H1 (cell line): ENCODE measurements at regions not wholly inside any gene's neighbourhood (a gene's known extent, or its start where the extent isn't known, plus 50 kb on each side); places are given as distances from the start of the nearest gene placed in this dataset.

Source experiments
- CTCF ChIA-PET: fragments of 300-600 bp; sonication (Branson Sonifier 250); formaldehyde crosslinking; loops from one replicate; lab custom pipeline; 2021; ENCODE audit not compliant: partially characterized antibody; lab: Charles Lee
- POLR2A ChIA-PET: fragments of 300-600 bp; sonication (Branson Sonifier 250); formaldehyde crosslinking; loops from one replicate; lab custom pipeline; 2021; ENCODE audit warnings: inconsistent platforms; ENCODE audit not compliant: partially characterized antibody; lab: Charles Lee
- DNase-seq, 2 experiments: peaks; one replicate each; pipeline versions ENCODE4 v3.0.0 to v3.0.0-alpha.2; 2010 to 2022; ENCODE audit warnings: low spot score in 2 of 2, low read depth in 1 of 2, mixed read lengths in 1 of 2
- FAIRE-seq: peaks from 2 replicates; lab custom pipeline; 2011; peaks lifted over from hg19 to GRCh38; lab: Jason Lieb, UNC
- H2AFZ ChIP-seq: 2 replicates; pipeline ENCODE4 v1.8.1; 2012; ENCODE audit warnings: low read length, inconsistent platforms
- H2AK5ac ChIP-seq: 2 replicates; pipeline ENCODE4 v1.6.1; 2013; ENCODE audit warnings: low read depth, low read length
- H2BK120ac ChIP-seq: replicated peaks from 2 replicates; pipeline ENCODE3; 2013; ENCODE audit warnings: low read depth, low read length, inconsistent platforms
- H2BK12ac ChIP-seq: 2 replicates; pipeline ENCODE4 v1.6.1; 2013; ENCODE audit warnings: low read depth, low read length
- H2BK15ac ChIP-seq: 2 replicates; pipeline ENCODE4 v1.6.1; 2013; ENCODE audit warnings: low read length
- H2BK20ac ChIP-seq: 2 replicates; pipeline ENCODE4 v1.6.1; 2013; ENCODE audit warnings: low read length
- H2BK5ac ChIP-seq: 2 replicates; pipeline ENCODE4 v1.6.1; 2013; ENCODE audit warnings: low read depth, low read length
- H3K14ac ChIP-seq: 2 replicates; pipeline ENCODE4 v1.6.1; 2013; ENCODE audit warnings: inconsistent platforms; ENCODE audit not compliant: insufficient read length
- H3K18ac ChIP-seq: 2 replicates; pipeline ENCODE4 v1.6.1; 2013; ENCODE audit warnings: low read length; ENCODE audit errors: extremely low read depth
- H3K23ac ChIP-seq: 2 replicates; pipeline ENCODE4 v1.6.1; 2013; ENCODE audit warnings: inconsistent platforms; ENCODE audit not compliant: insufficient read length
- H3K23me2 ChIP-seq: 2 replicates; pipeline ENCODE4 v1.6.1; 2013; ENCODE audit warnings: low read depth, low read length
- H3K27ac ChIP-seq: 2 replicates; pipeline ENCODE4 v1.6.1; 2011; ENCODE audit warnings: low read depth, low read length, inconsistent platforms
- H3K27me3 ChIP-seq, 4 experiments: replicated peaks in 1 of 4; 1 replicate in 1 of 4; 2 replicates in 3 of 4; pipeline versions ENCODE4 v1.6.1 to v1.8.1; 2011 to 2013; ENCODE audit warnings: low read length in 3 of 4, mild to moderate bottlenecking in 3 of 4, inconsistent platforms in 2 of 4, mixed read lengths in 2 of 4, moderate library complexity in 1 of 4; ENCODE audit not compliant: control insufficient read depth in 3 of 4, insufficient read depth in 3 of 4; ENCODE audit errors: extremely low read depth in 1 of 4
- H3K36me3 ChIP-seq, 4 experiments: 2 replicates each; pipeline versions ENCODE4 v1.6.1 to v1.8.1; 2011 to 2013; ENCODE audit warnings: mild to moderate bottlenecking in 4 of 4, low read length in 3 of 4, moderate library complexity in 2 of 4, control low read depth in 1 of 4, inconsistent platforms in 1 of 4; ENCODE audit not compliant: insufficient read depth in 4 of 4, control insufficient read depth in 2 of 4
- H3K4ac ChIP-seq: replicated peaks from 2 replicates; pipeline ENCODE3; 2013; ENCODE audit warnings: low read length, low read depth, mixed read lengths, inconsistent platforms; ENCODE audit not compliant: insufficient read length
- H3K4me1 ChIP-seq, 4 experiments: replicated peaks in 1 of 4; 1 replicate in 1 of 4; 2 replicates in 3 of 4; pipeline versions ENCODE4 v1.6.1 to v1.8.1; 2011 to 2013; ENCODE audit warnings: low read length in 3 of 4, inconsistent platforms in 2 of 4, mixed read lengths in 1 of 4; ENCODE audit not compliant: insufficient read depth in 4 of 4, control insufficient read depth in 3 of 4
- H3K4me2 ChIP-seq, 2 experiments: 2 replicates each; pipeline versions ENCODE4 v1.6.1 to v1.8.1; 2011 to 2013; ENCODE audit warnings: low read depth in 2 of 2, low read length in 2 of 2, control low read depth in 1 of 2, inconsistent platforms in 1 of 2, mild to moderate bottlenecking in 1 of 2; ENCODE audit not compliant: insufficient read depth in 1 of 2
- H3K4me3 ChIP-seq, 4 experiments: fragments of 200-600, 300-600 bp in 1 of 4; sonication (generic), shearing (Covaris generic), sonication (Bioruptor Twin) in 1 of 4; 2 replicates each; pipeline versions ENCODE4 v1.5.1 to v1.8.1; 2011 to 2016; ENCODE audit warnings: low read length in 4 of 4, low read depth in 3 of 4, control low read depth in 2 of 4, inconsistent platforms in 2 of 4, mild to moderate bottlenecking in 2 of 4, mixed read lengths in 1 of 4, moderate library complexity in 1 of 4; ENCODE audit not compliant: insufficient read depth in 2 of 4; ENCODE audit errors: extremely low read depth in 1 of 4
- H3K56ac ChIP-seq: replicated peaks from 2 replicates; pipeline ENCODE3; 2013; ENCODE audit warnings: low read depth, mild to moderate bottlenecking, mixed read lengths, low read length, inconsistent platforms; ENCODE audit not compliant: insufficient read length
- H3K79me1 ChIP-seq: 2 replicates; pipeline ENCODE4 v1.6.1; 2013; ENCODE audit warnings: low read depth, low read length, control low read depth
- H3K79me2 ChIP-seq, 2 experiments: 2 replicates each; pipeline versions ENCODE4 v1.6.1 to v1.8.1; 2012 to 2013; ENCODE audit warnings: low read length in 2 of 2, mild to moderate bottlenecking in 2 of 2, inconsistent platforms in 1 of 2; ENCODE audit not compliant: insufficient read depth in 2 of 2, control insufficient read depth in 1 of 2
- H3K9ac ChIP-seq, 4 experiments: replicated peaks in 1 of 4; 1 replicate in 1 of 4; 2 replicates in 3 of 4; pipeline versions ENCODE4 v1.6.1 to v1.8.1; 2011 to 2013; ENCODE audit warnings: low read depth in 3 of 4, low read length in 3 of 4, control low read depth in 2 of 4, mild to moderate bottlenecking in 2 of 4, moderate library complexity in 2 of 4, inconsistent platforms in 1 of 4; ENCODE audit errors: extremely low read depth in 1 of 4
- H3K9me3 ChIP-seq, 2 experiments: 2 replicates each; pipeline versions ENCODE4 v1.6.1 to v1.8.1; 2012 to 2013; ENCODE audit warnings: mild to moderate bottlenecking in 2 of 2, moderate library complexity in 2 of 2, control low read depth in 1 of 2, inconsistent platforms in 1 of 2, low read depth in 1 of 2, low read length in 1 of 2, mixed read lengths in 1 of 2; ENCODE audit not compliant: insufficient read depth in 2 of 2
- H4K20me1 ChIP-seq, 2 experiments: replicated peaks in 1 of 2; 2 replicates each; pipeline versions ENCODE3 to v1.8.1; 2011 to 2013; ENCODE audit warnings: inconsistent platforms in 2 of 2, low read length in 2 of 2, mild to moderate bottlenecking in 1 of 2; ENCODE audit not compliant: insufficient read depth in 2 of 2, control insufficient read depth in 1 of 2
- H4K5ac ChIP-seq: 2 replicates; pipeline ENCODE4 v1.6.1; 2013; ENCODE audit warnings: low read length, low read depth, mixed read lengths, inconsistent platforms; ENCODE audit not compliant: insufficient read length
- H4K8ac ChIP-seq: 2 replicates; pipeline ENCODE4 v1.8.0; 2013; ENCODE audit warnings: mild to moderate bottlenecking, moderate library complexity, low read length, inconsistent platforms; ENCODE audit not compliant: insufficient read depth; ENCODE audit errors: extremely low read depth
- H4K91ac ChIP-seq: replicated peaks from 2 replicates; pipeline ENCODE3; 2013; ENCODE audit warnings: low read length, mixed read lengths, inconsistent platforms; ENCODE audit not compliant: insufficient read length
- ATF3 ChIP-seq: IDR thresholded peaks from 2 replicates; pipeline ENCODE4 v1.6.1; 2011; ENCODE audit warnings: low read depth, mild to moderate bottlenecking, low read length; ENCODE audit not compliant: insufficient read depth
- CBX5 ChIP-seq: fragments of 300-800, 300-1000 bp; sonication (generic); IDR thresholded peaks from 2 replicates; pipeline ENCODE4 v1.7.1; 2016; ENCODE audit warnings: antibody characterized with exemption, low read length, low read depth
- CEBPB ChIP-seq: IDR thresholded peaks from 2 replicates; pipeline ENCODE4 v1.6.1; 2012; ENCODE audit warnings: low read depth, low read length
- CTBP2 ChIP-seq: IDR thresholded peaks from 2 replicates; pipeline ENCODE4 v1.7.0; 2011; ENCODE audit warnings: borderline replicate concordance, mild to moderate bottlenecking, moderate library complexity, mixed read lengths, low read length; ENCODE audit not compliant: insufficient read depth, insufficient read length
- GTF2F1 ChIP-seq: IDR thresholded peaks from 2 replicates; pipeline ENCODE4 v1.6.1; 2012; ENCODE audit warnings: low read depth, low read length, improper control_type of control experiment, borderline replicate concordance
- KDM1A ChIP-seq: fragments of 200-600, 300-600 bp; sonication (generic); IDR thresholded peaks from 2 replicates; pipeline ENCODE4 v1.7.1; 2016; ENCODE audit warnings: mild to moderate bottlenecking, low read length, borderline replicate concordance
- NRF1 ChIP-seq: IDR thresholded peaks from 2 replicates; pipeline ENCODE4 v1.6.1; 2011; ENCODE audit warnings: mild to moderate bottlenecking, low read depth, low read length, improper control_type of control experiment
- TCF12 ChIP-seq: IDR thresholded peaks from 2 replicates; pipeline ENCODE4 v1.6.1; 2011; ENCODE audit warnings: low read depth, mild to moderate bottlenecking, low read length
- TEAD4 ChIP-seq: IDR thresholded peaks from 2 replicates; pipeline ENCODE4 v1.6.1; 2012; ENCODE audit warnings: low read depth, low read length, inconsistent platforms, mixed read lengths
- WGBS, 2 experiments: shearing (Covaris generic) in 1 of 2; methylation state at CpG; one replicate each; pipeline versions ENCODE4 v1.1.6 to v1.1.7; 2013 to 2015; ENCODE audit warnings: low lambda C conversion rate in 2 of 2, mixed read lengths in 2 of 2, inconsistent platforms in 1 of 2, low coverage in 1 of 2, missing lambda C conversion rate in 1 of 2; ENCODE audit not compliant: insufficient replicate concordance in 2 of 2, insufficient coverage in 1 of 2, insufficient read length in 1 of 2; ENCODE audit errors: extremely low coverage in 1 of 2, missing lambda C conversion rate in 1 of 2; 5-methylcytosine and 5-hydroxymethylcytosine counted together
- TF ChIP-seq, protein P1 (sequence below), 3 experiments: IDR thresholded peaks; 1 replicate in 2 of 3; 2 replicates in 1 of 3; pipeline versions ENCODE4 v1.5.1 to v1.6.1; 2011; ENCODE audit warnings: low read length in 3 of 3, mild to moderate bottlenecking in 3 of 3, inconsistent platforms in 2 of 3, low read depth in 1 of 3, moderate library complexity in 1 of 3; ENCODE audit not compliant: insufficient read depth in 1 of 3; ENCODE audit errors: control extremely low read depth in 1 of 3

GRCh38 chr10:128468462-128468861 lies 342.2 kb upstream of the MKI67 start:
- Histone ChIP-seq H2AK5ac (no peak overlapping the region), H3K56ac (no peak overlapping the region), H3K36me3 (no peaks in the 10 kb centered on the region), H4K20me1 (peaks cover 0 to 6% of the 10 kb centered on the region in 2 experiments), H2AFZ (no peak overlapping the region), H2BK12ac (no peak overlapping the region), H3K14ac (no peak overlapping the region), H3K4me1 (no peaks in the 10 kb centered on the region), H3K79me1 (no peaks in the 10 kb centered on the region), H3K4me2 (no peak overlapping the region), H3K27me3 (no peaks in the 10 kb centered on the region), H4K8ac (no peak overlapping the region), H2BK120ac (no peak overlapping the region), H3K27ac (no peak overlapping the region), H4K91ac (no peak overlapping the region), H4K5ac (no peak overlapping the region), H3K23ac (no peak overlapping the region), H3K23me2 (peaks cover 10% of the 10 kb centered on the region; the same call in 1 of the 2 replicates), H3K18ac (no peak overlapping the region), H3K79me2 (no peaks in the 10 kb centered on the region; a peak in 1 of 4 replicates), H3K9me3 (peaks cover 0 to 3% of the 10 kb centered on the region in 2 experiments; a peak in 2 of 4 replicates), H3K9ac (no peak overlapping the region), H3K4me3 (no peak overlapping the region), H2BK20ac (no peak overlapping the region), H2BK5ac (no peak overlapping the region), H3K4ac (no peak overlapping the region), H2BK15ac (no peak overlapping the region)
- FAIRE-seq (no peak), DNase-seq (no peak)
- ChIA-PET CTCF (interaction anchor here (0.7 kb wide), 1 partner anchor 19 kb away, joined by 3 read pairs; no protein-coding TSS in a partner anchor), POLR2A (no interaction called here)
- 96% methylated on average over 7 of the region's 7 CpGs; no CpG with 5 or more reads in 1 of the 2 experiments for WGBS, 2 experiments
- TF ChIP-seq ATF3 (no peak), CTBP2 (no peak), NRF1 (no peak), TEAD4 (no peak), KDM1A (no peak), TCF12 (no peak), GTF2F1 (no peak), CEBPB (no peak), CBX5 (no peak)
- TF ChIP-seq, protein P1, sequence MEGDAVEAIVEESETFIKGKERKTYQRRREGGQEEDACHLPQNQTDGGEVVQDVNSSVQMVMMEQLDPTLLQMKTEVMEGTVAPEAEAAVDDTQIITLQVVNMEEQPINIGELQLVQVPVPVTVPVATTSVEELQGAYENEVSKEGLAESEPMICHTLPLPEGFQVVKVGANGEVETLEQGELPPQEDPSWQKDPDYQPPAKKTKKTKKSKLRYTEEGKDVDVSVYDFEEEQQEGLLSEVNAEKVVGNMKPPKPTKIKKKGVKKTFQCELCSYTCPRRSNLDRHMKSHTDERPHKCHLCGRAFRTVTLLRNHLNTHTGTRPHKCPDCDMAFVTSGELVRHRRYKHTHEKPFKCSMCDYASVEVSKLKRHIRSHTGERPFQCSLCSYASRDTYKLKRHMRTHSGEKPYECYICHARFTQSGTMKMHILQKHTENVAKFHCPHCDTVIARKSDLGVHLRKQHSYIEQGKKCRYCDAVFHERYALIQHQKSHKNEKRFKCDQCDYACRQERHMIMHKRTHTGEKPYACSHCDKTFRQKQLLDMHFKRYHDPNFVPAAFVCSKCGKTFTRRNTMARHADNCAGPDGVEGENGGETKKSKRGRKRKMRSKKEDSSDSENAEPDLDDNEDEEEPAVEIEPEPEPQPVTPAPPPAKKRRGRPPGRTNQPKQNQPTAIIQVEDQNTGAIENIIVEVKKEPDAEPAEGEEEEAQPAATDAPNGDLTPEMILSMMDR (IDR thresholded peaks at IDR 0.05; ENCODE audit: control extremely low read depth in 1 of 3, insufficient read depth in 1 of 3, low read depth in 1 of 3, low read length in 3 of 3) = no peak
